Upper lobe of left lung (tissue), 4 donors: ENCODE measurements at regions not wholly inside any gene's neighbourhood (a gene's known extent, or its start where the extent isn't known, plus 50 kb on each side); places are given as distances from the start of the nearest gene placed in this dataset.

Experiments
- CTCF ChIP-seq, 6 experiments: fragments of 450-650 bp in 4 of 6; fragments of 200-600 bp in 2 of 6; sonication (generic) in 2 of 6; IDR thresholded peaks; one replicate each; pipeline ENCODE4 v1.5.1; 2016 to 2019; ENCODE audit warnings: antibody characterized with exemption in 6 of 6
- POLR2A ChIP-seq, 4 donors: fragments of 450-650 bp; IDR thresholded peaks; one replicate each; pipeline ENCODE4 v1.5.1; 2016 to 2017; ENCODE audit warnings: antibody characterized with exemption in 4 of 4, mild to moderate bottlenecking in 2 of 4

DNA sequence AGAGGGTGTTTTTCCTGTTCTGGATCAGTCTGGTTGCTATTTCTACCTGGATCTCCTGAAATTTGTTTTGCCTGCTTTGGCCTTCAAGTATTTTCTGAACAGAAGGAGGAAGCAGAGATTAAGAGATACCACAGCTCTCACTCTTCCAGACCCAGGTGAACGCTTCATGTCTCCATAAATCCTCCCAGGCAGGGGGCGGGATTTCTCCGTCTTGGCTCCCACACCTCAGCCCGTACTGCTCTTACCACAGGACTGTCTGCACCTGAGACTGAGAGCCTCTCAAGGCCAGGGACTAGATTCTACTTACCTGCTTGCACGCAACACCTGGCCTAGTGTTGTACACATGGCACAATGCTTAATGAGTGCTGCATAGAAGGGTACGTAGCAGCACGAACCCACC is 59.9 kb upstream of the LRPPRC start:
- TF ChIP-seq CTCF (IDR thresholded peaks at IDR 0.05) = no peak
- no peak for TF ChIP-seq POLR2A (IDR thresholded peaks at IDR 0.05)
